K562 (cell line): ENCODE measurements at regions not wholly inside any gene's neighbourhood (a gene's known extent, or its start where the extent isn't known, plus 50 kb on each side); places are given as distances from the start of the nearest gene placed in this dataset.

Experiments
- ATAC-seq: fragments of 200-7000 bp; cut with Tn5 transposase; 3 replicates; pipeline ENCODE4 v1.9.1; 2020; ENCODE audit warnings: moderate library complexity
- BruUV-seq: library from RNA; stranded (reverse); fragments of 400-500 nt; replicated peaks from 2 replicates; lab custom pipeline; 2021; lab: Mats Ljungman, UMichigan
- CTCF ChIA-PET: fragments of 300-600 bp; formaldehyde crosslinking; extraction: SDS; loops from one replicate; lab custom pipeline; 2021; ENCODE audit warnings: low intra/inter-chr PET ratio; lab: Yijun Ruan, JAX
- POLR2A ChIA-PET: fragments of 300-600, 350-650 bp; sonication (Branson Sonifier 250); formaldehyde crosslinking; extraction: SDS; loops from one replicate; lab custom pipeline; 2021; ENCODE audit warnings: antibody characterized with exemption, inconsistent platforms; lab: Yijun Ruan, JAX
- DNase-seq, 4 experiments: peaks; one replicate each; pipeline versions ENCODE4 v3.0.0 to v3.0.0-alpha.2; 2011 to 2018; ENCODE audit warnings: low spot score in 3 of 4, mixed read lengths in 3 of 4; ENCODE audit errors: extremely low read depth in 1 of 4
- FAIRE-seq: peaks from 2 replicates; lab custom pipeline; 2011; peaks lifted over from hg19 to GRCh38; lab: Jason Lieb, UNC
- H2AFZ ChIP-seq: 2 replicates; pipeline ENCODE4 v1.6.0; 2011; ENCODE audit warnings: low read depth, low read length, control low read depth, inconsistent platforms
- H3K27ac ChIP-seq: fragments of 200-600 bp; 3 replicates; pipeline ENCODE4 v1.8.0; 2011; ENCODE audit warnings: low read depth, mild to moderate bottlenecking, control low read depth, inconsistent platforms, low read length, moderate library complexity, mixed read lengths; ENCODE audit errors: extremely low read depth
- H3K27me3 ChIP-seq, 2 experiments: fragments of 300-600 bp in 1 of 2; 2 replicates in 1 of 2; 3 replicates in 1 of 2; pipeline versions ENCODE4 v1.6.0 to v1.8.0; 2011; ENCODE audit warnings: inconsistent platforms in 2 of 2, low read length in 2 of 2, mild to moderate bottlenecking in 1 of 2, mixed read lengths in 1 of 2, moderate library complexity in 1 of 2; ENCODE audit not compliant: control insufficient read depth in 2 of 2, insufficient read depth in 2 of 2
- H3K36me3 ChIP-seq: fragments of 300-600 bp; 3 replicates; pipeline ENCODE4 v1.8.0; 2011; ENCODE audit warnings: mild to moderate bottlenecking, low read length, inconsistent platforms; ENCODE audit not compliant: control insufficient read depth, insufficient read depth
- H3K4me1 ChIP-seq, 2 experiments: fragments of 200-600 bp in 1 of 2; replicated peaks in 1 of 2; 2 replicates in 1 of 2; 3 replicates in 1 of 2; pipeline versions ENCODE4 v1.5.1 to v1.8.0; 2011; ENCODE audit warnings: inconsistent platforms in 2 of 2, low read length in 2 of 2, mild to moderate bottlenecking in 1 of 2, mixed read lengths in 1 of 2, moderate library complexity in 1 of 2; ENCODE audit not compliant: control insufficient read depth in 2 of 2, insufficient read depth in 2 of 2
- H3K4me2 ChIP-seq: 2 replicates; pipeline ENCODE4 v1.6.1; 2011; ENCODE audit warnings: low read length, control low read depth, inconsistent platforms, mixed read lengths; ENCODE audit not compliant: insufficient read depth
- H3K4me3 ChIP-seq: fragments of 200-600 bp; sonication (generic), shearing (Covaris generic); 2 replicates; pipeline ENCODE4 v1.5.1; 2016; ENCODE audit warnings: control low read depth, inconsistent platforms
- H3K79me2 ChIP-seq: fragments of 200-600 bp; 3 replicates; pipeline ENCODE4 v1.8.0; 2011; ENCODE audit warnings: low read length, inconsistent platforms; ENCODE audit not compliant: control insufficient read depth, insufficient read depth
- H3K9ac ChIP-seq, 2 experiments: 2 replicates each; pipeline versions ENCODE4 v1.6.0 to v1.6.1; 2011; ENCODE audit warnings: low read depth in 2 of 2, low read length in 2 of 2, control low read depth in 1 of 2, inconsistent platforms in 1 of 2, mild to moderate bottlenecking in 1 of 2, mixed read lengths in 1 of 2; ENCODE audit not compliant: insufficient read depth in 1 of 2
- H3K9me1 ChIP-seq: one replicate; pipeline ENCODE4 v1.6.0; 2011; ENCODE audit warnings: inconsistent platforms, mild to moderate bottlenecking, low read length, moderate library complexity; ENCODE audit not compliant: control insufficient read depth, insufficient read depth
- H3K9me3 ChIP-seq: replicated peaks from 2 replicates; pipeline ENCODE4 v1.5.1; 2011; ENCODE audit warnings: low read depth, low read length, inconsistent platforms; ENCODE audit not compliant: control insufficient read depth, insufficient read depth
- H4K20me1 ChIP-seq: replicated peaks from 2 replicates; pipeline ENCODE4 v1.6.1; 2011; ENCODE audit warnings: low read length, inconsistent platforms, mixed read lengths; ENCODE audit not compliant: control insufficient read depth, insufficient read depth
- ATF3 ChIP-seq, 2 experiments: fragments of 450-650 bp in 1 of 2; sonication (generic) in 1 of 2; formaldehyde crosslinking in 1 of 2; IDR thresholded peaks in 1 of 2; conservative IDR thresholded peaks in 1 of 2; 2 replicates each; pipeline versions ENCODE4 v1.6.1 to v1.8.1; 2016 to 2023; ENCODE audit warnings: mild to moderate bottlenecking in 2 of 2, moderate library complexity in 2 of 2, inconsistent platforms in 1 of 2, missing genetic modification reagents in 1 of 2
- BACH1 ChIP-seq: fragments of 200-800 bp; sonication (Bioruptor generic); IDR thresholded peaks from 2 replicates; pipeline ENCODE4 v1.6.1; 2016; ENCODE audit warnings: missing genetic modification characterization, missing compliant biosample characterization
- FIP1L1 ChIP-seq: fragments of 200-400 bp; formaldehyde crosslinking; IDR thresholded peaks from 2 replicates; pipeline ENCODE4 v1.6.1; 2018; ENCODE audit warnings: mild to moderate bottlenecking, low read depth, low read length; ENCODE audit not compliant: poor library complexity, severe bottlenecking
- KAT8 ChIP-seq: fragments of 450-650 bp; IDR thresholded peaks from 2 replicates; pipeline ENCODE4 v1.6.1; 2016; ENCODE audit warnings: low read depth, mild to moderate bottlenecking
- KLF16 ChIP-seq: IDR thresholded peaks from 2 replicates; pipeline ENCODE4 v1.6.1; 2016; ENCODE audit warnings: antibody characterized with exemption
- MAFG ChIP-seq: fragments of 450-650 bp; conservative IDR thresholded peaks from 2 replicates; pipeline ENCODE4 v1.6.1; 2016; ENCODE audit warnings: missing genetic modification characterization, missing compliant biosample characterization
- MEF2A ChIP-seq: IDR thresholded peaks from 2 replicates; pipeline ENCODE4 v1.6.1; 2011; ENCODE audit warnings: low read depth, mild to moderate bottlenecking, low read length, moderate library complexity; ENCODE audit not compliant: control insufficient read depth
- RBM22 ChIP-seq: fragments of 200-400 bp; formaldehyde crosslinking; IDR thresholded peaks from 2 replicates; pipeline ENCODE4 v1.6.1; 2018; ENCODE audit warnings: low read length, low read depth; ENCODE audit not compliant: poor library complexity, severe bottlenecking
- ZFPM2 ChIP-seq: fragments of 250-450 bp; sonication (Bioruptor Pico); IDR thresholded peaks from 2 replicates; pipeline ENCODE4 v1.5.1; 2022; ENCODE audit warnings: mild to moderate bottlenecking
- ZKSCAN3 ChIP-seq: fragments of 250-450 bp; sonication (Bioruptor Pico); IDR thresholded peaks from 2 replicates; pipeline ENCODE4 v1.4.0; 2020
- ZNF174 ChIP-seq: fragments of 250-450 bp; sonication (Bioruptor Pico); IDR thresholded peaks from 2 replicates; pipeline ENCODE4 v1.4.0; 2020; ENCODE audit warnings: mild to moderate bottlenecking
- ZNF395 ChIP-seq: fragments of 200-800 bp; sonication (Bioruptor generic); IDR thresholded peaks from 2 replicates; pipeline ENCODE4 v1.6.1; 2017; ENCODE audit warnings: missing genetic modification characterization, missing compliant biosample characterization
- ZNF584 ChIP-seq: fragments of 200-800 bp; sonication (Bioruptor generic); IDR thresholded peaks from 2 replicates; pipeline ENCODE4 v1.6.1; 2016; ENCODE audit warnings: low read depth, mild to moderate bottlenecking, missing genetic modification characterization, missing compliant biosample characterization
- ZNF79 ChIP-seq: fragments of 250-450 bp; sonication (Bioruptor Pico); IDR thresholded peaks from 2 replicates; pipeline ENCODE4 v1.4.0; 2020; ENCODE audit warnings: low read depth, mild to moderate bottlenecking, moderate library complexity
- WGBS: fragments of 100-300 bp; shearing (Covaris generic); methylation state at CpG from one replicate; pipeline ENCODE4 v1.1.6; 2016; ENCODE audit warnings: low coverage, mixed read lengths; ENCODE audit not compliant: insufficient coverage; ENCODE audit errors: missing lambda C conversion rate; 5-methylcytosine and 5-hydroxymethylcytosine counted together
- in situ Hi-C: fragments of 300-500 bp; cut with MboI; formaldehyde crosslinking; loops from 4 replicates; pipeline ENCODE4 v1.15.0; 2018; ENCODE audit warnings: inconsistent platforms, mixed read lengths
- intact Hi-C: fragments of 100-400 bp; cut with micrococcal nuclease; formaldehyde crosslinking; loops from 2 replicates; pipeline ENCODE4 v1.14.2; 2022

GRCh38 chr9:11149065-11149464 lies 536.3 kb upstream of the PTPRD start:
- in situ Hi-C loops (no loop called here), intact Hi-C loops (no loop called here)
- ATAC-seq (no peak), DNase-seq (no peak), FAIRE-seq (no peak)
- Histone ChIP-seq H3K36me3 (no peaks in the 10 kb centered on the region), H3K9ac (no peak overlapping the region), H3K4me1 (no peaks in the 10 kb centered on the region), H4K20me1 (no peaks in the 10 kb centered on the region), H3K4me3 (no peak overlapping the region), H3K4me2 (no peak overlapping the region), H3K79me2 (no peaks in the 10 kb centered on the region), H3K9me1 (no peaks in the 10 kb centered on the region), H2AFZ (no peak overlapping the region), H3K27me3 (no peaks in the 10 kb centered on the region), H3K9me3 (no peaks in the 10 kb centered on the region), H3K27ac (no peak overlapping the region)
- POLR2A ChIA-PET: no interaction called here
- 2% methylated on average over 7 of the region's 7 CpGs for WGBS
- CTCF ChIA-PET: no interaction called here
- no peak for TF ChIP-seq ZNF174 (CRISPR knock-in tag)
- no TSS peak for BruUV-seq

GRCh38 chr9:11158063-11158462 lies 545.3 kb upstream of the PTPRD start:
- DNase-seq (no peak), ATAC-seq (no peak), FAIRE-seq (no peak)
- no peaks in the 10 kb centered on the region for H3K27me3 ChIP-seq
- no TSS peak for BruUV-seq
- H3K4me2 ChIP-seq: no peak overlapping the region
- ChIA-PET POLR2A (no interaction called here), CTCF (no interaction called here)
- H4K20me1 ChIP-seq: no peaks in the 10 kb centered on the region
- no peak overlapping the region for H3K9ac ChIP-seq
- H3K79me2 ChIP-seq: no peaks in the 10 kb centered on the region
- in situ Hi-C loops (no loop called here), intact Hi-C loops (no loop called here)
- no peak overlapping the region for H2AFZ ChIP-seq
- no peak overlapping the region for H3K27ac ChIP-seq
- H3K4me3 ChIP-seq: no peak overlapping the region
- H3K36me3 ChIP-seq: no peaks in the 10 kb centered on the region
- H3K4me1 ChIP-seq: no peaks in the 10 kb centered on the region
- no CpG with 5 or more reads among the region's 1 CpG for WGBS
- H3K9me1 ChIP-seq: no peaks in the 10 kb centered on the region
- H3K9me3 ChIP-seq: no peaks in the 10 kb centered on the region
- TF ChIP-seq KLF16: no peak
- no peak for TF ChIP-seq FIP1L1
- no peak for TF ChIP-seq RBM22
- no peak for TF ChIP-seq ZNF584 (CRISPR knock-in tag)
- TF ChIP-seq ZFPM2 (CRISPR knock-in tag): no peak
- TF ChIP-seq ZKSCAN3: no peak
- TF ChIP-seq MAFG: no peak
- TF ChIP-seq ZNF174 (CRISPR knock-in tag): no peak
- no peak for TF ChIP-seq KAT8
- TF ChIP-seq BACH1 (tag): no peak
- TF ChIP-seq ZNF79 (CRISPR knock-in tag): no peak
- no peak for TF ChIP-seq ATF3 (IDR thresholded peaks at IDR 0.05)
- TF ChIP-seq ATF3 (CRISPR knock-in tag; conservative IDR thresholded peaks at IDR 0.05): no peak
- TF ChIP-seq MEF2A: no peak
- TF ChIP-seq ZNF395: no peak
